ENCODE measurements at regions not wholly inside any gene's neighbourhood (a gene's known extent, or its start where the extent isn't known, plus 50 kb on each side); places are given as distances from the start of the nearest gene placed in this dataset.

DNA sequence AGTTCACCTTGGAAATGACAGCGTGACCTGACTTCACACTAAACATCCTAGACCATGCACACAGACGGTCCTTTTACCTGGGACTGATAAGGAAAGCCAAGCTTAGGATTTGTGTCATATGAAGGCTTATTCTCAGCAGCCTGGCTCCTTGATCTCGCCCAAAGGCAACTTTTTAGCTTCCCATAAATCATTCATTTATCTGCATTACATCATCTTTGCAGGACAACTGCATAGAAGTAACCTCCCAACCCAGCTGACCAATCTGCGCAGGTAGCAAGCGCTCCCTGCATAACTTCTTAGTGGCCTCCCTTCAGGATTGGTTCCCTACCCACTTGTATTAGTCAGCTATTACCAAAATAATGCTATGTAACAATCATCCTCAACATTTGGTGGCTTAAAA lies 389.9 kb upstream of the PROK2 start:
- Histone ChIP-seq H3K27ac (ENCODE audit: low read depth, low read length) (no peak overlapping the region), H3K4me2 (ENCODE audit: insufficient read depth in 1 of 2, low read depth in 2 of 2, low read length in 2 of 2) (no peak overlapping the region)
- TF ChIP-seq SP1 (IDR thresholded peaks at IDR 0.05; ENCODE audit: low read depth, low read length) (no peak), SAP30 (IDR thresholded peaks at IDR 0.05; ENCODE audit: insufficient read depth, insufficient replicate concordance, low read length) (no peak), RNF2 (IDR thresholded peaks at IDR 0.05; ENCODE audit: borderline replicate concordance, low read depth, low read length, missing control alignments, poor library complexity, severe bottlenecking) (no peak), CBX8 (IDR thresholded peaks at IDR 0.05; ENCODE audit: borderline replicate concordance, low read depth, low read length) (no peak)
- TF ChIP-seq, protein P1, sequence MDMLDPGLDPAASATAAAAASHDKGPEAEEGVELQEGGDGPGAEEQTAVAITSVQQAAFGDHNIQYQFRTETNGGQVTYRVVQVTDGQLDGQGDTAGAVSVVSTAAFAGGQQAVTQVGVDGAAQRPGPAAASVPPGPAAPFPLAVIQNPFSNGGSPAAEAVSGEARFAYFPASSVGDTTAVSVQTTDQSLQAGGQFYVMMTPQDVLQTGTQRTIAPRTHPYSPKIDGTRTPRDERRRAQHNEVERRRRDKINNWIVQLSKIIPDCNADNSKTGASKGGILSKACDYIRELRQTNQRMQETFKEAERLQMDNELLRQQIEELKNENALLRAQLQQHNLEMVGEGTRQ (IDR thresholded peaks at IDR 0.05; ENCODE audit: low read length): no peak

More for the DNA sequence above, 389.9 kb upstream of the PROK2 start:
- Histone ChIP-seq H2BK120ac (replicated peaks; ENCODE audit: low read depth, low read length) (no peak overlapping the region), H3K14ac (ENCODE audit: insufficient read length) (no peak overlapping the region), H2BK20ac (ENCODE audit: low read length) (no peak overlapping the region), H2AFZ (ENCODE audit: low read length) (no peak overlapping the region), H3K4me3 (ENCODE audit: extremely low read depth in 1 of 4, insufficient read depth in 2 of 4, low read depth in 3 of 4, low read length in 4 of 4) (no peak overlapping the region), H3K27me3 (replicated peaks in 1 of 4; ENCODE audit: control insufficient read depth in 3 of 4, extremely low read depth in 1 of 4, insufficient read depth in 3 of 4, low read length in 3 of 4) (no peaks in the 10 kb centered on the region; a peak in 1 of 7 replicates), H2BK5ac (ENCODE audit: low read depth, low read length) (no peak overlapping the region), H3K9me3 (ENCODE audit: insufficient read depth in 2 of 2, low read depth in 1 of 2, low read length in 1 of 2) (no peaks in the 10 kb centered on the region), H2BK12ac (ENCODE audit: low read depth, low read length) (no peak overlapping the region), H3K4ac (replicated peaks; ENCODE audit: insufficient read length, low read depth, low read length) (no peak overlapping the region), H2AK5ac (ENCODE audit: low read depth, low read length) (no peak overlapping the region), H3K79me1 (ENCODE audit: low read depth, low read length) (no peaks in the 10 kb centered on the region), H3K23me2 (ENCODE audit: low read depth, low read length) (no peaks in the 10 kb centered on the region), H3K4me1 (replicated peaks in 1 of 4; ENCODE audit: control insufficient read depth in 3 of 4, insufficient read depth in 4 of 4, low read length in 3 of 4) (peaks cover 0 to 3% (median 0%) of the 10 kb centered on the region in 4 experiments; a peak in 2 of 7 replicates), H3K36me3 (ENCODE audit: control insufficient read depth in 2 of 4, insufficient read depth in 4 of 4, low read length in 3 of 4) (no peaks in the 10 kb centered on the region), H4K91ac (replicated peaks; ENCODE audit: insufficient read length, low read length) (no peak overlapping the region), H4K8ac (ENCODE audit: extremely low read depth, insufficient read depth, low read length) (no peak overlapping the region), H3K18ac (ENCODE audit: extremely low read depth, low read length) (no peak overlapping the region), H2BK15ac (ENCODE audit: low read length) (no peak overlapping the region), H3K9ac (replicated peaks in 1 of 4; ENCODE audit: extremely low read depth in 1 of 4, low read depth in 3 of 4, low read length in 3 of 4) (no peak overlapping the region), H3K79me2 (ENCODE audit: control insufficient read depth in 1 of 2, insufficient read depth in 2 of 2, low read length in 2 of 2) (no peaks in the 10 kb centered on the region), H4K20me1 (replicated peaks in 1 of 2; ENCODE audit: control insufficient read depth in 1 of 2, insufficient read depth in 2 of 2, low read length in 2 of 2) (no peaks in the 10 kb centered on the region), H3K23ac (ENCODE audit: insufficient read length) (no peak overlapping the region), H4K5ac (ENCODE audit: insufficient read length, low read depth, low read length) (no peak overlapping the region), H3K56ac (replicated peaks; ENCODE audit: insufficient read length, low read depth, low read length) (no peak overlapping the region)
- CTCF ChIA-PET (ENCODE audit: partially characterized antibody): interaction anchor here (0.8 kb wide), 1 partner anchor 13 kb away, joined by 3 read pairs; no protein-coding TSS in a partner anchor
- no peak for FAIRE-seq
- 76% methylated on average over 5 of the region's 5 CpGs; no CpG with 5 or more reads in 1 of the 2 experiments for WGBS, 2 experiments (ENCODE audit: extremely low coverage in 1 of 2, insufficient coverage in 1 of 2, insufficient read length in 1 of 2, insufficient replicate concordance in 2 of 2, low coverage in 1 of 2, low lambda C conversion rate in 2 of 2, missing lambda C conversion rate in 1 of 2)
- POLR2A ChIA-PET (ENCODE audit: partially characterized antibody): no interaction called here
- DNase-seq (ENCODE audit: low read depth in 1 of 2, low spot score in 2 of 2): no peak

Data from H1 (cell line).